ENCODE measurements at regions not wholly inside any gene's neighbourhood (a gene's known extent, or its start where the extent isn't known, plus 50 kb on each side); places are given as distances from the start of the nearest gene placed in this dataset.

GRCh38 chr14:106845286-106846087 lies 1319.1 kb downstream of the TMEM121 start (continued):
- no peak for TF ChIP-seq PHF5A (CRISPR knock-in tag; IDR thresholded peaks at IDR 0.05; ENCODE audit: low read depth, unreplicated experiment)
- TF ChIP-seq SSRP1 (CRISPR knock-in tag; IDR thresholded peaks at IDR 0.05) = no peak
- TF ChIP-seq GZF1 (CRISPR knock-in tag; IDR thresholded peaks at IDR 0.05) = no peak; the same call in 1 of the 2 replicates
- TF ChIP-seq GRHL1 (CRISPR knock-in tag; conservative IDR thresholded peaks at IDR 0.05) = no peak
- no peak for TF ChIP-seq TFDP2 (CRISPR knock-in tag; IDR thresholded peaks at IDR 0.05)
- no peak for TF ChIP-seq ZNF546 (CRISPR knock-in tag; conservative IDR thresholded peaks at IDR 0.05)
- TF ChIP-seq ZBTB40 (IDR thresholded peaks at IDR 0.05) = no peak
- TF ChIP-seq ZBTB40 (CRISPR knock-in tag; IDR thresholded peaks at IDR 0.05) = no peak; the same call in 1 of the 2 replicates
- no peak for TF ChIP-seq CREB3 (CRISPR knock-in tag; IDR thresholded peaks at IDR 0.05)
- no peak for TF ChIP-seq NCOA5 (CRISPR knock-in tag; IDR thresholded peaks at IDR 0.05)
- no peak for TF ChIP-seq ZFP62 (CRISPR knock-in tag; IDR thresholded peaks at IDR 0.05)
- TF ChIP-seq FOXA3 (CRISPR knock-in tag; IDR thresholded peaks at IDR 0.05) = peak; percentile 78
- TF ChIP-seq FOXC1 (CRISPR knock-in tag; IDR thresholded peaks at IDR 0.05; ENCODE audit: borderline replicate concordance) = no peak
- no peak for TF ChIP-seq NCOR1 (IDR thresholded peaks at IDR 0.05; ENCODE audit: borderline replicate concordance, low read length)
- no peak for TF ChIP-seq BHLHE40 (IDR thresholded peaks at IDR 0.05; ENCODE audit: low read length)
- TF ChIP-seq HNF4A (CRISPR knock-in tag; IDR thresholded peaks at IDR 0.05) = no peak; the same call in 1 of the 2 replicates

Measured in HepG2 (cell line).